ENCODE measurements at regions not wholly inside any gene's neighbourhood (a gene's known extent, or its start where the extent isn't known, plus 50 kb on each side); places are given as distances from the start of the nearest gene placed in this dataset.

GRCh38 chr18:46243673-46244072 is 139.5 kb downstream of the HAUS1 start:
- no peaks in the 10 kb centered on the region for H3K27me3 ChIP-seq
- H3K9me3 ChIP-seq: no peaks in the 10 kb centered on the region
- H3K4me1 ChIP-seq: peaks cover 0 to 5% (median 0%) of the 10 kb centered on the region in 4 donors
- H3K4me3 ChIP-seq: no peak overlapping the region
- no peak for DNase-seq
- H3K36me3 ChIP-seq: no peaks in the 10 kb centered on the region
- no peak for TF ChIP-seq CTCF (IDR thresholded peaks at IDR 0.05)
- intact Hi-C loops (cut with DNase I; ENCODE audit: low total_unique reads): no loop called here
- no peak overlapping the region for H3K27ac ChIP-seq

- DNase-seq: no peak
- Histone ChIP-seq H3K27ac (no peak overlapping the region), H3K27me3 (no peaks in the 10 kb centered on the region), H3K9me3 (no peaks in the 10 kb centered on the region), H3K4me3 (no peak overlapping the region), H3K4me1 (peaks cover 0 to 11% (median 6%) of the 10 kb centered on the region in 4 donors), H3K36me3 (no peaks in the 10 kb centered on the region)
- no peak for TF ChIP-seq CTCF (IDR thresholded peaks at IDR 0.05)
- intact Hi-C loops (cut with DNase I; ENCODE audit: low total_unique reads): no loop called here
Measured at GRCh38 chr18:46246101-46246500, 141.9 kb downstream of the HAUS1 start.

- Histone ChIP-seq H3K27ac (no peak overlapping the region), H3K4me1 (peaks cover 0 to 24% (median 11%) of the 10 kb centered on the region in 4 donors), H3K36me3 (no peaks in the 10 kb centered on the region), H3K27me3 (no peaks in the 10 kb centered on the region), H3K4me3 (no peak overlapping the region), H3K9me3 (no peaks in the 10 kb centered on the region)
- intact Hi-C loops (cut with DNase I; ENCODE audit: low total_unique reads): no loop called here
- no peak for DNase-seq
- no peak for TF ChIP-seq CTCF (IDR thresholded peaks at IDR 0.05)
Measured at GRCh38 chr18:46247942-46248341, 143.8 kb downstream of the HAUS1 start.

GRCh38 chr18:46250084-46250811 is 146.1 kb downstream of the HAUS1 start:
- no peak for DNase-seq
- TF ChIP-seq CTCF (IDR thresholded peaks at IDR 0.05): no peak
- Histone ChIP-seq H3K27ac (no peak overlapping the region), H3K4me3 (no peak overlapping the region), H3K27me3 (no peaks in the 10 kb centered on the region), H3K4me1 (peaks cover 0 to 43% (median 16%) of the 10 kb centered on the region in 4 donors), H3K9me3 (no peaks in the 10 kb centered on the region), H3K36me3 (peaks cover 0 to 5% (median 0%) of the 10 kb centered on the region in 3 donors)
- intact Hi-C loops (cut with DNase I; ENCODE audit: low total_unique reads): no loop called here

- Histone ChIP-seq H3K4me3 (no peak overlapping the region), H3K4me1 (peaks cover 0 to 43% (median 16%) of the 10 kb centered on the region in 4 donors), H3K27ac (no peak overlapping the region), H3K36me3 (peaks cover 0 to 5% (median 0%) of the 10 kb centered on the region in 3 donors), H3K27me3 (no peaks in the 10 kb centered on the region), H3K9me3 (no peaks in the 10 kb centered on the region)
- intact Hi-C loops (cut with DNase I; ENCODE audit: low total_unique reads): no loop called here
- TF ChIP-seq CTCF (IDR thresholded peaks at IDR 0.05): no peak
- no peak for DNase-seq
Measured at GRCh38 chr18:46250812-46251173, 146.6 kb downstream of the HAUS1 start.
